Testis (tissue), 2 donors: ENCODE measurements at regions not wholly inside any gene's neighbourhood (a gene's known extent, or its start where the extent isn't known, plus 50 kb on each side); places are given as distances from the start of the nearest gene placed in this dataset.

ENCODE experiments used
- CTCF ChIP-seq, 3 experiments: fragments of 450-650 bp in 2 of 3; fragments of 200-600 bp in 1 of 3; sonication (generic) in 1 of 3; IDR thresholded peaks; one replicate each; pipeline ENCODE4 v1.5.1; 2016 to 2019; ENCODE audit warnings: antibody characterized with exemption in 3 of 3, mild to moderate bottlenecking in 2 of 3, moderate library complexity in 1 of 3
- POLR2A ChIP-seq: fragments of 450-650 bp; IDR thresholded peaks from one replicate; pipeline ENCODE4 v1.6.1; 2017; ENCODE audit warnings: antibody characterized with exemption, mild to moderate bottlenecking, moderate library complexity

- no peak for TF ChIP-seq CTCF (IDR thresholded peaks at IDR 0.05)
- no peak for TF ChIP-seq POLR2A
These were observed 140.5 kb downstream of the IRX2 start for GRCh38 chr5:2610986-2611385.
